GM21390 (cell line): ENCODE measurements at regions not wholly inside any gene's neighbourhood (a gene's known extent, or its start where the extent isn't known, plus 50 kb on each side); places are given as distances from the start of the nearest gene placed in this dataset.

Experiments used
- ATAC-seq: cut with Tn5 transposase; IDR thresholded peaks from one replicate; pipeline ENCODE4 v1.9.1; 2021; ENCODE audit not compliant: unreplicated experiment

- ATAC-seq, result no peak
Observed at GRCh38 chr5:173796721-173797495, 91.2 kb upstream of the CPEB4 start.

GRCh38 chr5:173798127-173798810 lies 89.9 kb upstream of the CPEB4 start:
- ATAC-seq, result no peak

- ATAC-seq, result no peak
Observed at GRCh38 chr5:173800340-173800739, 87.8 kb upstream of the CPEB4 start.

- no peak for ATAC-seq
Observed at GRCh38 chr5:173801006-173801405, 87.1 kb upstream of the CPEB4 start.

GRCh38 chr5:173802670-173803165 lies 85.4 kb upstream of the CPEB4 start:
- ATAC-seq, result no peak

GRCh38 chr5:173804579-173804978 lies 83.6 kb upstream of the CPEB4 start:
- no peak for ATAC-seq

GRCh38 chr5:173806270-173807035 lies 81.7 kb upstream of the CPEB4 start:
- ATAC-seq, result no peak

GRCh38 chr5:173807181-173807655 lies 80.9 kb upstream of the CPEB4 start:
- no peak for ATAC-seq

GRCh38 chr5:173808079-173808808 lies 79.9 kb upstream of the CPEB4 start:
- ATAC-seq, result no peak

GRCh38 chr5:173809014-173809413 lies 79.1 kb upstream of the CPEB4 start:
- ATAC-seq, result no peak

- no peak for ATAC-seq
Observed at GRCh38 chr5:173812811-173813550, 75.2 kb upstream of the CPEB4 start.

GRCh38 chr5:173814053-173814452 lies 74.1 kb upstream of the CPEB4 start:
- ATAC-seq, result no peak

- no peak for ATAC-seq
Observed at GRCh38 chr5:173815571-173815970, 72.6 kb upstream of the CPEB4 start.

GRCh38 chr5:173816728-173817127 lies 71.4 kb upstream of the CPEB4 start:
- ATAC-seq, result no peak

GRCh38 chr5:173817561-173817960 lies 70.6 kb upstream of the CPEB4 start:
- ATAC-seq, result no peak

GRCh38 chr5:173819521-173819920 lies 68.6 kb upstream of the CPEB4 start:
- no peak for ATAC-seq

- ATAC-seq, result no peak
Observed at GRCh38 chr5:173823274-173823644, 64.9 kb upstream of the CPEB4 start.

GRCh38 chr5:173823721-173824567 lies 64.2 kb upstream of the CPEB4 start:
- ATAC-seq, result no peak

- no peak for ATAC-seq
Observed at GRCh38 chr5:173825215-173825865, 62.8 kb upstream of the CPEB4 start.
